ENCODE measurements at regions not wholly inside any gene's neighbourhood (a gene's known extent, or its start where the extent isn't known, plus 50 kb on each side); places are given as distances from the start of the nearest gene placed in this dataset.

- no peak for TF ChIP-seq CTCF (IDR thresholded peaks at IDR 0.05)
Observed at GRCh38 chr5:74382987-74383593, 257.4 kb downstream of the ENC1 start.

- TF ChIP-seq CTCF (IDR thresholded peaks at IDR 0.05) = no peak
Observed at GRCh38 chr5:74382123-74382855, 258.2 kb downstream of the ENC1 start.

GRCh38 chr5:74380193-74380592 is 260.3 kb downstream of the ENC1 start:
- TF ChIP-seq CTCF (IDR thresholded peaks at IDR 0.05) = no peak

GRCh38 chr5:74378464-74378863 is 262.1 kb downstream of the ENC1 start:
- no peak for TF ChIP-seq CTCF (IDR thresholded peaks at IDR 0.05)

GRCh38 chr5:74376187-74376586 is 264.3 kb downstream of the ENC1 start:
- no peak for TF ChIP-seq CTCF (IDR thresholded peaks at IDR 0.05)

- TF ChIP-seq CTCF (IDR thresholded peaks at IDR 0.05) = no peak
Observed at GRCh38 chr5:74375271-74375670, 265.3 kb downstream of the ENC1 start.

- no peak for TF ChIP-seq CTCF (IDR thresholded peaks at IDR 0.05)
Observed at GRCh38 chr5:74374656-74375055, 265.9 kb downstream of the ENC1 start.

All from LNCAP (cell line).